Neural progenitor cell (in vitro differentiated cells): ENCODE measurements at regions not wholly inside any gene's neighbourhood (a gene's known extent, or its start where the extent isn't known, plus 50 kb on each side); places are given as distances from the start of the nearest gene placed in this dataset.
"Not testable (repeated sequence)": the region's sequence is repeated elsewhere in the genome, so short reads cannot be mapped to it uniquely, and the experiment has no call there.

Experiments
- DNase-seq: peaks from one replicate; pipeline ENCODE4 v3.0.0-alpha.2; 2016; ENCODE audit warnings: low spot score
- H2AFZ ChIP-seq: fragments of 200-600 bp; sonication (generic); replicated peaks from 2 replicates; pipeline ENCODE4 v1.6.1; 2016; ENCODE audit warnings: antibody characterized with exemption
- H3F3A ChIP-seq: fragments of 200-600 bp; sonication (generic); 2 replicates; pipeline ENCODE4 v1.6.1; 2016; ENCODE audit warnings: antibody characterized with exemption, low read depth
- H3K27ac ChIP-seq: fragments of 200-600 bp; sonication (generic); 2 replicates; pipeline ENCODE4 v1.5.1; 2016; ENCODE audit warnings: mild to moderate bottlenecking
- H3K27me3 ChIP-seq: fragments of 200-600 bp; sonication (generic); 2 replicates; pipeline ENCODE4 v1.6.1; 2016; ENCODE audit warnings: mild to moderate bottlenecking, moderate library complexity
- H3K36me3 ChIP-seq: fragments of 200-600 bp; sonication (generic); 2 replicates; pipeline ENCODE4 v1.5.1; 2016
- H3K4me1 ChIP-seq: fragments of 200-600 bp; sonication (generic); 2 replicates; pipeline ENCODE4 v1.6.1; 2016; ENCODE audit warnings: mixed run types
- H3K4me2 ChIP-seq: fragments of 200-600 bp; sonication (generic); 2 replicates; pipeline ENCODE4 v1.6.1; 2016
- H3K4me3 ChIP-seq: fragments of 200-600 bp; sonication (generic); 2 replicates; pipeline ENCODE4 v1.5.1; 2016
- H3K79me2 ChIP-seq: fragments of 200-600 bp; sonication (generic); 2 replicates; pipeline ENCODE4 v1.6.1; 2016; ENCODE audit warnings: low read depth
- H3K9ac ChIP-seq: fragments of 200-600 bp; sonication (generic); 2 replicates; pipeline ENCODE4 v1.6.1; 2016
- H3K9me3 ChIP-seq: fragments of 200-600 bp; sonication (generic); 2 replicates; pipeline ENCODE4 v1.5.1; 2016; ENCODE audit warnings: low read depth
- H4K20me1 ChIP-seq: fragments of 200-600 bp; sonication (generic); 2 replicates; pipeline ENCODE4 v1.6.1; 2016; ENCODE audit warnings: low read depth
- H3K27ac Mint-ChIP-seq: 3 replicates; pipeline ENCODE4 v1.8.0; 2021; ENCODE audit warnings: mixed read lengths
- H3K27me3 Mint-ChIP-seq: 2 replicates; pipeline ENCODE4 v1.8.0; 2022; ENCODE audit warnings: low read depth, mild to moderate bottlenecking, inconsistent platforms, moderate library complexity, mixed read lengths; ENCODE audit not compliant: insufficient read depth
- H3K36me3 Mint-ChIP-seq: 3 replicates; pipeline ENCODE4 v1.8.0; 2021; ENCODE audit warnings: mixed read lengths
- H3K4me1 Mint-ChIP-seq: 3 replicates; pipeline ENCODE4 v1.8.0; 2021; ENCODE audit warnings: mixed read lengths
- H3K4me3 Mint-ChIP-seq: 3 replicates; pipeline ENCODE4 v1.8.0; 2021; ENCODE audit warnings: mild to moderate bottlenecking, moderate library complexity, mixed read lengths
- H3K9me3 Mint-ChIP-seq: 3 replicates; pipeline ENCODE4 v1.8.0; 2020; ENCODE audit warnings: mixed read lengths
- EZH2 ChIP-seq: fragments of 200-600 bp; sonication (generic); IDR thresholded peaks from 2 replicates; pipeline ENCODE4 v1.6.1; 2017; ENCODE audit warnings: antibody characterized with exemption, mild to moderate bottlenecking, moderate library complexity
- EZH2phosphoT487 ChIP-seq: fragments of 200-600 bp; sonication (generic); IDR thresholded peaks from 2 replicates; pipeline ENCODE4 v1.6.1; 2017; ENCODE audit warnings: antibody characterized with exemption
- TF ChIP-seq, protein P1 (sequence below): fragments of 200-600 bp; sonication (generic); IDR thresholded peaks from 2 replicates; pipeline ENCODE4 v1.5.1; 2017; ENCODE audit warnings: antibody characterized with exemption, mild to moderate bottlenecking

DNA sequence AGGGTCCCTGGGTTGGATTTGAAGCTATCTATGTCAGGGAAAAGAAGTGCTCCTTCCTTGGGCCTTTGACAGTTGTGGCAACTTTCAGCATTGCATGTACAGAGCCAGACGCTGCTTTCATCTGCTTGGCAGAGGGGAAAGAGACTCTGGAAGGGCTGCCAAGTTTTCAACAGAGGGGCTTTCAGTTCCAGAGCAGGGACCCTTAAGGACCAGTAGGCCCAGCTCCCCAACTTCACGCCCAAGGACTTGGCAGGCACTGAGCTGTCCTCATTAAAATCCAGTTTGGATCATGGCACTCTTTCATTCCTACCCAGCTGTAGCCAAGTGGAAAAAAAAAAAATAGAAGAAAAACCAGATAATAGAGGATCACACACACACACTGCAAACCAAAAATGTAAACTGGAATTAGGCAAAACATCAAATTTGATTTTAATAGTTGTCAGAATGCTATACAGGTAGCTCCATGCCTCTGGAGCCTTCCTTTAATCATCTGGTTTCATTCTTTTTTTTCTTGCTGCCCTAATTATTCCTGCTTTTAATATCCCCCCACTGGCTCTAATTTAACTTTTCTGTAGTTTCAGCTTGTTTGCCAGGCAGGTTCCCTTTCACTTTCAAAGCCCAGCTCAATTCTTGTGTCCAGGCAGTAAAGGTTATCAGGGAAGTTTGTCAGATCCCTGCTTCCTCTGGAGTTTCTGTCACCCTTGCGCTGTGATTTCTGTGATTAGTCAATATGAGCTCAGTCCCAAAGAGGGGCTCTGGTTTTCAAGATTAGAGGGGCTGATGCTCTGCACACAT is 702.6 kb upstream of the CDH8 start:
- Histone ChIP-seq H3K9ac (no peak overlapping the region), H3K4me2 (no peak overlapping the region), H4K20me1 (no peaks in the 10 kb centered on the region), H3K4me3 (no peak overlapping the region), H3K27ac (no peak overlapping the region), H2AFZ (peak overlapping the region; percentile 15), H3K36me3 (no peaks in the 10 kb centered on the region), H3K79me2 (no peaks in the 10 kb centered on the region), H3K9me3 (no peaks in the 10 kb centered on the region), H3F3A (no peaks in the 10 kb centered on the region), H3K4me1 (no peaks in the 10 kb centered on the region), H3K27me3 (no peaks in the 10 kb centered on the region)
- H3K36me3 Mint-ChIP-seq, result no peaks in the 10 kb centered on the region
- no peaks in the 10 kb centered on the region for H3K4me1 Mint-ChIP-seq
- no peak for DNase-seq
- H3K27ac Mint-ChIP-seq, result no peak overlapping the region
- TF ChIP-seq, protein P1, sequence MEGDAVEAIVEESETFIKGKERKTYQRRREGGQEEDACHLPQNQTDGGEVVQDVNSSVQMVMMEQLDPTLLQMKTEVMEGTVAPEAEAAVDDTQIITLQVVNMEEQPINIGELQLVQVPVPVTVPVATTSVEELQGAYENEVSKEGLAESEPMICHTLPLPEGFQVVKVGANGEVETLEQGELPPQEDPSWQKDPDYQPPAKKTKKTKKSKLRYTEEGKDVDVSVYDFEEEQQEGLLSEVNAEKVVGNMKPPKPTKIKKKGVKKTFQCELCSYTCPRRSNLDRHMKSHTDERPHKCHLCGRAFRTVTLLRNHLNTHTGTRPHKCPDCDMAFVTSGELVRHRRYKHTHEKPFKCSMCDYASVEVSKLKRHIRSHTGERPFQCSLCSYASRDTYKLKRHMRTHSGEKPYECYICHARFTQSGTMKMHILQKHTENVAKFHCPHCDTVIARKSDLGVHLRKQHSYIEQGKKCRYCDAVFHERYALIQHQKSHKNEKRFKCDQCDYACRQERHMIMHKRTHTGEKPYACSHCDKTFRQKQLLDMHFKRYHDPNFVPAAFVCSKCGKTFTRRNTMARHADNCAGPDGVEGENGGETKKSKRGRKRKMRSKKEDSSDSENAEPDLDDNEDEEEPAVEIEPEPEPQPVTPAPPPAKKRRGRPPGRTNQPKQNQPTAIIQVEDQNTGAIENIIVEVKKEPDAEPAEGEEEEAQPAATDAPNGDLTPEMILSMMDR, result no peak
- TF ChIP-seq EZH2phosphoT487 (no peak), EZH2 (no peak)
- no peak overlapping the region for H3K4me3 Mint-ChIP-seq
- H3K27me3 Mint-ChIP-seq, result no peaks in the 10 kb centered on the region
- H3K9me3 Mint-ChIP-seq, result no peaks in the 10 kb centered on the region

DNA sequence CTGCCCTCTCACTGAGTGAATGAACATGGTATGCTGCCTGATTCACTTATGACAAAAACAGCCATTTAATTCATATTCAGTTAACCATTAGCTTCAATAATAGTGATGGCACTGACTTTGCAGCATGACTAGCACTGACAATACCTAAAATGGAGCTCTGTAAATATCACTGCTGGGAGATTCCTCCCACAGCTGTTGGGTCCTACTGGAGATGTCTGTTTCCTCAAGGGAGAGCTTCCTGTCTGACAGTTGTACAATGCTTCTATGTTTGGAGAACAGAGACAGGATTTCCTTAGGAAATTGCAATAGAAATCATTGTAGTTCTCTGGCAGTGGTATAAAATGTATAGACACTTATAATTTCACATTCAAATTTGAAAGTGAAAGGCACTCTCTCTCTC is 695.9 kb upstream of the CDH8 start:
- Histone ChIP-seq H3K4me3 (no peak overlapping the region), H3K4me1 (no peaks in the 10 kb centered on the region), H3K79me2 (no peaks in the 10 kb centered on the region), H3K27ac (no peak overlapping the region), H3K27me3 (no peaks in the 10 kb centered on the region), H3K36me3 (no peaks in the 10 kb centered on the region), H2AFZ (no peak overlapping the region), H3K4me2 (no peak overlapping the region), H3K9me3 (no peaks in the 10 kb centered on the region), H3F3A (no peaks in the 10 kb centered on the region), H3K9ac (no peak overlapping the region), H4K20me1 (no peaks in the 10 kb centered on the region)
- no peak overlapping the region for H3K27ac Mint-ChIP-seq
- no peaks in the 10 kb centered on the region for H3K36me3 Mint-ChIP-seq
- H3K4me3 Mint-ChIP-seq, result no peak overlapping the region
- no peak for DNase-seq
- no peaks in the 10 kb centered on the region for H3K4me1 Mint-ChIP-seq
- H3K27me3 Mint-ChIP-seq, result no peaks in the 10 kb centered on the region
- no peak for TF ChIP-seq EZH2phosphoT487
- TF ChIP-seq EZH2, result no peak
- TF ChIP-seq, protein P1, result no peak
- H3K9me3 Mint-ChIP-seq, result no peaks in the 10 kb centered on the region

DNA sequence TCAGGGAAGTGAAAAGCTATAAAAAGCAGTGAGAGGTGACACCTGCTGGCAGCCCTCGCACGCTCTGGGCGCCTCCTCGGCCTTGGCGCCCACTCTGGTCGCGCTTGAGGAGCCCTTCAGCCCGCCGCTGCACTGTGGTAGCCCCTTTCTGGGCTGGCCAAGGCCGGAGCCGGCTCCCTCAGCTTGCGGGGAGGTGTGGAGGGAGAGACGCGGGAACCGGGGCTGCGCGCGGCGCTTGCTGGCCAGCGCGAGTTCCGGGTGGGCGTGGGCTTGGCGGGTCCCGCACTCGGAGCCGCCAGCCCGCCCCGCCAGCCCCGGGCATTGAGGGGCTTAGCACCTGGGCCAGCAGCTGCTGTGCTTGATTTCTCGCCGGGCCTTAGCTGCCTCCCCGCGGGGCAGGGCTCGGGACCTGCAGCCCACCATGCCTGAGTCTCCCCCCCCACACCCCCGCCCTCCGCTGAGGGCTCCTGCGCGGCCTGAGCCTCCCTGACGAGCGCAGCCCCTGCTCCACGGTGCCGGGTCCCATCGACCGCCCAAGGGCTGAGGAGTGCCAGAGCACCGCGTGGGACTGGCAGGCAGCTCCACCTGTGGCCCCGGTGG is 688.5 kb upstream of the CDH8 start:
- not testable (repeated sequence) for H3K4me1 ChIP-seq, H4K20me1 ChIP-seq, DNase-seq, H3K79me2 ChIP-seq, H2AFZ ChIP-seq, H3K36me3 ChIP-seq, H3K27ac Mint-ChIP-seq, H3K27me3 ChIP-seq, H3K27me3 Mint-ChIP-seq, H3K4me3 ChIP-seq, H3K27ac ChIP-seq, H3K4me2 ChIP-seq, H3K4me3 Mint-ChIP-seq, H3F3A ChIP-seq, H3K4me1 Mint-ChIP-seq, H3K9me3 Mint-ChIP-seq, H3K36me3 Mint-ChIP-seq, H3K9ac ChIP-seq, H3K9me3 ChIP-seq

DNA sequence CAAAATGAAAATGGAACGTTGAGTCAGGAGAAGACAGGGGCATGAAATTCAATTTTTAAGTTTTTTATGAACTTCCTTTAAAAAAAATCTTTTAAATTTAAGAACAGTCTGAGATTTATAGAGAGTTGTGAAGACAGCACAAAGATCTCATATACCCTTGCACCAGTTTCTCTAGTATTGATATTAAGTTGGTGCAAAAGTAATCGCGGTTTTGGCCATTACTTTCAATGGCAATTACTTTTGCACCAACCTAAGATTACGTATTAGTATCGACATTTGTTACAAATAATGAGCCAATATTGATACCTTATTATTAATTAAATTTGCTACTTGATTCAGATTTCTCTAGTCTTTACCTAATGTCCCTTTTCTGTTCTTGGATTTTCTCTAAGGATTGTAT is 684.4 kb upstream of the CDH8 start:
- no peak overlapping the region for H3K4me2 ChIP-seq
- H3K9me3 Mint-ChIP-seq, result peaks cover 2% of the 10 kb centered on the region
- no peaks in the 10 kb centered on the region for H4K20me1 ChIP-seq
- no peak overlapping the region for H3K27ac Mint-ChIP-seq
- H3K27me3 Mint-ChIP-seq, result no peaks in the 10 kb centered on the region
- H3K36me3 Mint-ChIP-seq, result no peaks in the 10 kb centered on the region
- no peak overlapping the region for H3K9ac ChIP-seq
- no peaks in the 10 kb centered on the region for H3K36me3 ChIP-seq
- no peak overlapping the region for H2AFZ ChIP-seq
- no peaks in the 10 kb centered on the region for H3K4me1 Mint-ChIP-seq
- no peaks in the 10 kb centered on the region for H3F3A ChIP-seq
- H3K79me2 ChIP-seq, result no peaks in the 10 kb centered on the region
- H3K4me3 ChIP-seq, result no peak overlapping the region
- H3K27me3 ChIP-seq, result no peaks in the 10 kb centered on the region
- H3K9me3 ChIP-seq, result no peaks in the 10 kb centered on the region
- no peak overlapping the region for H3K4me3 Mint-ChIP-seq
- no peaks in the 10 kb centered on the region for H3K4me1 ChIP-seq
- TF ChIP-seq EZH2, result no peak
- TF ChIP-seq, protein P1, result no peak
- no peak for TF ChIP-seq EZH2phosphoT487
- no peak overlapping the region for H3K27ac ChIP-seq
- no peak for DNase-seq
